MG63 (cell line): ENCODE measurements at regions not wholly inside any gene's neighbourhood (a gene's known extent, or its start where the extent isn't known, plus 50 kb on each side); places are given as distances from the start of the nearest gene placed in this dataset.

Experiments used
- DNase-seq: peaks from one replicate; pipeline ENCODE4 v3.0.0-alpha.2; 2020
- H3K27me3 ChIP-seq: fragments of 250-450 bp; sonication (Bioruptor Pico); 2 replicates; pipeline ENCODE4 v1.5.1; 2020; ENCODE audit warnings: mild to moderate bottlenecking, moderate library complexity
- H3K36me3 ChIP-seq: fragments of 250-450 bp; sonication (Bioruptor Pico); 2 replicates; pipeline ENCODE4 v1.5.1; 2020; ENCODE audit warnings: mild to moderate bottlenecking, moderate library complexity
- H3K4me3 ChIP-seq: fragments of 250-450 bp; sonication (Bioruptor Pico); 2 replicates; pipeline ENCODE4 v1.5.1; 2020; ENCODE audit warnings: mild to moderate bottlenecking, moderate library complexity
- H3K9me3 ChIP-seq: fragments of 250-450 bp; sonication (Bioruptor Pico); 2 replicates; pipeline ENCODE4 v1.5.1; 2020; ENCODE audit warnings: mild to moderate bottlenecking, moderate library complexity

- H3K9me3 ChIP-seq, result no peaks in the 10 kb centered on the region
- no peaks in the 10 kb centered on the region for H3K27me3 ChIP-seq
- no peaks in the 10 kb centered on the region for H3K36me3 ChIP-seq
- H3K4me3 ChIP-seq, result no peak overlapping the region
- DNase-seq, result no peak
Measured at GRCh38 chr2:120565095-120565460, 170.6 kb upstream of the GLI2 start.

DNA sequence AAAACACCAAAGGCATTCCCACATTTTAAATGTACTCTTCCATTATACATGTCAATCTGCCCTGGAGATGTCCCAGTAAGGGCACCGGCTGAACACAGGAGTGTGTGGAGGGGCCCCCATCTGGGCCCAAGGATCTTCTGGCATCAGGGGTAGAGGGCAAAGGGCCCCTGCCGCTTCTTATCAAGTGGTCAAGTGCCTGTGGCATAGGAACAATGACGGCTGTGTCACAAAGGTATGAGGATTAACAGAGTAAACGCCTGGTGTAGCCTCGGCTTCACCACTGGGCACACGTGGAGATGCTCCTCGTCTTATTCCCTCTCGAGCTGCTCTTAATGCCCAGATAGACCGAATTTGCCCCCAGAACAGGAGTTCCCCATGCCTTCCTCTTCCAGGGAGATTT, 169.7 kb upstream of the GLI2 start:
- no peaks in the 10 kb centered on the region for H3K27me3 ChIP-seq
- DNase-seq, result no peak
- H3K9me3 ChIP-seq, result no peaks in the 10 kb centered on the region
- no peaks in the 10 kb centered on the region for H3K36me3 ChIP-seq
- no peak overlapping the region for H3K4me3 ChIP-seq

- Histone ChIP-seq H3K36me3 (no peaks in the 10 kb centered on the region), H3K9me3 (no peaks in the 10 kb centered on the region), H3K27me3 (no peaks in the 10 kb centered on the region), H3K4me3 (no peak overlapping the region)
- peak; percentile 93 for DNase-seq
Measured at GRCh38 chr2:120566331-120567035, 169.2 kb upstream of the GLI2 start.

- H3K27me3 ChIP-seq, result no peaks in the 10 kb centered on the region
- DNase-seq, result no peak
- H3K9me3 ChIP-seq, result no peaks in the 10 kb centered on the region
- H3K4me3 ChIP-seq, result no peak overlapping the region
- no peaks in the 10 kb centered on the region for H3K36me3 ChIP-seq
Measured at GRCh38 chr2:120567128-120567527, 168.5 kb upstream of the GLI2 start.

DNA sequence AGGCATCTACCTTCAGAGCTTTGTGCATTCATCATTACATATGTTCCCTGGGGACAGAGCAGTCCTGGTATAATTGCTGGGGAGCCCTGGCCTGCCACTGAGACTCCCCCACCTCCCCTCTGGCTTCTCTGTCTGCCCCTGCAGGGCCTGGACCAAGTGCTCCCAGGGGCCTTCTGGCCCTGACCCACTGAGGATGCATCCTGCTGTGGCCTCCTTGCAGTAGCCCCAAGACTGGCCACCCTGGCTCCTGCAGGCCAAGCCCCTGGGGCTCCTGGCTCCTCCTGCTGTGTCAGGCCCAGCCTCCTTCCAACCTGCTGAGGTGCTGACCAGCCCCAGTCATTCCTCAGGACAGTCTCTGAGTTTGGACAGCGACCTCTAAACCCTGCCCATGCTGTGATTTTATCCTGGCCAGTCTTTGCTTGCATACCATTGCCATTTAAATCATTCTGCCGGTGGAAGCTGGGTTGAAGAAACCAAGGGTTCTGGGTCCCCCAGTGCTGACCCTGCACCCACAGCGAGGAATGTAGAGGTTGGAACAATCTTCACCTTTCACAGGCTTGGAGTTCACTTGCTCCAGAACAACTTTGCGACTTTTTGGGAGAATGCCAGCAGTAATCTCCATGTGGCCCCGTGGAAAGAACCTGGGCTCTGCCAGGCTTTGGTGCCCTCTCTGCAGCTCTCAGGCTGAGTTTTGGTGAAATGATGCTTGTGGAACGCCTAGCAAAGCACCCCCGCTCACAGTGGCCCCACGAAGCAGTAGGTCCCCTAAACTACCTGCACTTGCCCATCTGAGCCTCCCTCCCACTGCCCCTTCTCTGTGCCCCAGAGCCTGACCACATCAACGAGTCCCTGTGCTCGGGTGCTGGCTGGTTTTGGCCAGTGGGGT, 167.3 kb upstream of the GLI2 start:
- no peaks in the 10 kb centered on the region for H3K27me3 ChIP-seq
- H3K9me3 ChIP-seq, result no peaks in the 10 kb centered on the region
- DNase-seq, result no peak
- H3K36me3 ChIP-seq, result no peaks in the 10 kb centered on the region
- H3K4me3 ChIP-seq, result no peak overlapping the region

DNA sequence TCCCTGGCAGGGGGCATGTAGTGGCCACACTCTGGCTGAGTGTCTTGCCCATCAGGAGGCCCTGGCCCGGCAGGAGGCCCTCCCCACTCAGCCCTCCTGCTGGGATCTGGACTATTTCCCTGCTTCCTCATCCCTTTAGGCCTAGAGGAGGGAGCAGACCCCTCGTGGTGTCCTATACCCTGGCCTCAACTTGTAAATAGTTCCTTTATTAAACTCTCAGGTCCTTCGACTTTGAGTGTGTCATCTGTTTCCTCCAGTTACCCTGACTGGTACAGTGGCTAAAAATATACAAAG, 166.7 kb upstream of the GLI2 start:
- H3K36me3 ChIP-seq, result no peaks in the 10 kb centered on the region
- H3K4me3 ChIP-seq, result no peak overlapping the region
- DNase-seq, result peak; percentile 86
- H3K9me3 ChIP-seq, result no peaks in the 10 kb centered on the region
- H3K27me3 ChIP-seq, result no peaks in the 10 kb centered on the region

GRCh38 chr2:120570001-120570400, 165.7 kb upstream of the GLI2 start:
- Histone ChIP-seq H3K9me3 (no peaks in the 10 kb centered on the region), H3K27me3 (no peaks in the 10 kb centered on the region), H3K36me3 (no peaks in the 10 kb centered on the region), H3K4me3 (no peak overlapping the region)
- DNase-seq, result no peak

- Histone ChIP-seq H3K36me3 (no peaks in the 10 kb centered on the region), H3K27me3 (no peaks in the 10 kb centered on the region), H3K4me3 (no peak overlapping the region), H3K9me3 (no peaks in the 10 kb centered on the region)
- no peak for DNase-seq
Measured at GRCh38 chr2:120570546-120570945, 165.1 kb upstream of the GLI2 start.

DNA sequence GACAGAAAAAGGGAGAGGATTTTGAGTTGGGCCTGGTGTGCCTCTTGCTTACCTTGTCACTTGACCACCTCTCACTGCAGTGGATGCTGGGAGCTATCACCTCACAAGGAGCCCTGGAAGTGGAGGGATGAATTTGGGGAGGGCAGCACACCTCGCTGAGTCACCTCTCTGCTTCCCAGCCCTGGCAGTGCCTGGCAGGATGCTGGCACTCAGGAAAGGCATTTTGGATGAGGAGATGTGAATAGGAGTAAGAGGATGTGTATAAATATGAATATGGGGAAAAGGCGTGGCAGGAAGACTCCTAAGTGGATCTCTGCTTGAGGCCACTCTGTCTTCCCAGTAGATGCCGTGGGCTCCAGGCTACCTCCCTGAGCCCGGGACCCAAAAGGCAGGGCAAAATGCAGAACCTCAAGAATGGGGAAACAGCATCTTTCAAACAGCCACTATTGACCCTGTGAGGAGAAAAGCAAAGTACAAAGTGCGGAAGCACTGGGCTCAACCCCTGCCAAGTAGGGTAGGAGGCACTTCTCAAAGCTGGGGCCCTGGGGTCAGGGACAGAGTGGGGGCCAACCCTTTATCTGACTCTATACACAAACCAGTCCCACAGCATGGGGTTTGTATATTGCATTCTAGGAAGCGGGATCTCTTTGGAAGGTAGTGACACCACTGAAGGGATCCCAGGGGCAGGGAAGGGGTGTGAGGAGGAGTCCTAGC, 164.5 kb upstream of the GLI2 start:
- Histone ChIP-seq H3K27me3 (no peaks in the 10 kb centered on the region), H3K9me3 (no peaks in the 10 kb centered on the region), H3K36me3 (no peaks in the 10 kb centered on the region), H3K4me3 (no peak overlapping the region)
- DNase-seq, result peak; percentile 67

DNA sequence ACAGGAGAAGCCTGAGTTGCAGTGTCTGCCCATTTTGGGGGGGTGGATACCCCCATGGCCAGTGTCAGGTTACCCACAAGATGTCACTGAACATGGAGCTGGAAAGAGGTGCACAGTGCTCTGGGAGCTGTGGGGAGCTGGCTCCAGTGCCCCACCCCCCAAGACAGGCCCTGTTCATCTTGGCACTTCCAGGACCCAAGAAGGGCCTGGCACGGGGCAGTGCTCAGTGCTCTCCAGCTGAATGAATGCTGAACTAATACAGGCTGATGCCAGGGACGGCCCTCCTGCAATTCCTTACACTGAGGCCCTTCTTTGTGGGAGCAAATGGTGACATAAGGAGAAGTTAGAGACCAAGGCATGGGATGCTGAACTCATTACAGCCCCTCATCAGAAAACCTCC, 163.4 kb upstream of the GLI2 start:
- no peak for DNase-seq
- H3K36me3 ChIP-seq, result no peaks in the 10 kb centered on the region
- no peaks in the 10 kb centered on the region for H3K27me3 ChIP-seq
- H3K4me3 ChIP-seq, result no peak overlapping the region
- H3K9me3 ChIP-seq, result no peaks in the 10 kb centered on the region

- no peaks in the 10 kb centered on the region for H3K9me3 ChIP-seq
- no peak overlapping the region for H3K4me3 ChIP-seq
- H3K36me3 ChIP-seq, result no peaks in the 10 kb centered on the region
- H3K27me3 ChIP-seq, result no peaks in the 10 kb centered on the region
- peak; percentile 50 for DNase-seq
Measured at GRCh38 chr2:120574620-120575019, 161.0 kb upstream of the GLI2 start.

- no peak for DNase-seq
- no peaks in the 10 kb centered on the region for H3K36me3 ChIP-seq
- no peaks in the 10 kb centered on the region for H3K27me3 ChIP-seq
- H3K4me3 ChIP-seq, result no peak overlapping the region
- H3K9me3 ChIP-seq, result no peaks in the 10 kb centered on the region
Measured at GRCh38 chr2:120575966-120576365, 159.7 kb upstream of the GLI2 start.

DNA sequence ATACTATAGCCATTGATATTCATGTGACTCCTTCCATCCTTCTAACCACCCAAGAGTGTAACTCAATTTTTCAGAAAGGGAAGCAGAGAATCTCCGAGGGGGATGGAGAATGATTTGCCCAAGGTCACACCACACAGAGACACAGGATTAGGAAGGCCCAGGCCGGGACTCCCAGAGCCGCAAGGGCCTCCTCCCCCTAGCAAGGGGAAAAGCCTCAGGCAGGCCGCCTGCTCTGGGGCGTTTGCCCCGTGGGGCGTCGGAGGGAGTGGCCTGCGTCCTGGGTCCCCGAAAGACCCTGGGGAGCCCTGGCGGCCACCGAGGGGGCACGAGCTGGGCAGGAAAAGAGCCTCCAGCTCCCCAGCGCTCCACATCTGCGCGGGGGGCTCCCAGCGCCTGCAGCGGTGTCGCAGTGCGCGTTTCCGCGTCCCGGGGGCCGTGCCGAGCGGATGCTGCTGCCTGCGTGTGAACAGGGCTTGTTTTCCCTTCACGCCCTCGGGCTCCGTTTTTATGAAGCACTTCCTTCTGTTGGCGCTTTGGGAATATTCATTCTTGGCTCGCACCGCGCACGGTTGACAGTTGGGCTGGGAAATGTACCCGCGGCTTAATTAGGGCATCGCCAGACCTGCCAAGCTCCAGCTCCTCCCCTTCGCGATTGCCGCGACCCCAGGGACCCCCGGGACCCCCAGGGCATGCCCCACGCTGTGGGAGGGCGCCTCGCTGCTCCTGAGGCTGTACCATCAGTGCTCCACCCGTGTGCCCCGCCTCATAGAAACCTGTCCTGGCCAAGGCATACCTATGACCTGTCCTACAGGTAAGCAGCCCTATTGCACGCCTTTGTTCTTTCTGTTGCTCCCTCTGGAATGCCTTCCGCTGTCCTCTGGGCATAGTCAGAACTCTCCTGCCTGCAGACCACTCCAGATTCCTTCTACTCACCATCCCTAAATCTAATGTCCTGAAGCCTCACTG, 158.9 kb upstream of the GLI2 start:
- Histone ChIP-seq H3K27me3 (no peaks in the 10 kb centered on the region), H3K9me3 (no peaks in the 10 kb centered on the region), H3K4me3 (no peak overlapping the region), H3K36me3 (no peaks in the 10 kb centered on the region)
- DNase-seq, result no peak

DNA sequence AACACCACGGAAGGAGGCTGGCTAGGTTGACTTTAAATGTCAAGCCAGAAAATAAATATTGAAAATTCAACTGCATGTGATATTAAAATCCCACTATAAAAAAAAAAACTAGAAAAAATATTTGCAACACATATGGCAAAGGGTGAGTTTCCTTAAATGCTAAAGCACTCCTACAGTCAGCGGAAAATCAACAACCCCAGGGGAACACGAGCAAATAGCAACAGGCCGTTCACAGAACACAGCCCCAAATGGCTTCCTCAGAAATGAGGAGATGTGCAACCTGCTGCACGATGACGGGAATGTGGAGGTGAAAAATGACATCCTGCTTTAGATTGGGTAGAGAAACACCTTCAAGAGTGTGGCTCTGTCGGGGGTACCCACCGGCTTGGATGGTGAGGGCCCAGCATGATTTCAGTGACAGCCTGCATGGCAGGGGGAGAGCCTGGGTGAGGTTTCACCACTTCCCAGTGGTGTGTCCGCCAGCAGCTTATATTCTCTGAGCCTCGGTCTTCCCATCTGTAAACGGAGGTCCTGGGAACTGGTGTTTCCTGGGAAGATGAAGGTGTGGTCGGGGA, 157.9 kb upstream of the GLI2 start:
- Histone ChIP-seq H3K4me3 (no peak overlapping the region), H3K27me3 (no peaks in the 10 kb centered on the region), H3K9me3 (0 out of 2 replicates have a peak, but pooled peaks cover 2% of the 10 kb centered on the region), H3K36me3 (no peaks in the 10 kb centered on the region)
- DNase-seq, result no peak

- H3K9me3 ChIP-seq, result 0 out of 2 replicates have a peak, but pooled peaks cover 3% of the 10 kb centered on the region
- H3K36me3 ChIP-seq, result no peaks in the 10 kb centered on the region
- DNase-seq, result no peak
- no peaks in the 10 kb centered on the region for H3K27me3 ChIP-seq
- no peak overlapping the region for H3K4me3 ChIP-seq
Measured at GRCh38 chr2:120578576-120579352, 156.9 kb upstream of the GLI2 start.
